NCI-H748 treated with DMSO at 0.1 percent for 48 hours (cell line): ENCODE measurements at regions not wholly inside any gene's neighbourhood (a gene's known extent, or its start where the extent isn't known, plus 50 kb on each side); places are given as distances from the start of the nearest gene placed in this dataset.

Source experiments
- DNase-seq: peaks from one replicate; lab custom pipeline; 2025; lab: John Stamatoyannopoulos, UW

DNA sequence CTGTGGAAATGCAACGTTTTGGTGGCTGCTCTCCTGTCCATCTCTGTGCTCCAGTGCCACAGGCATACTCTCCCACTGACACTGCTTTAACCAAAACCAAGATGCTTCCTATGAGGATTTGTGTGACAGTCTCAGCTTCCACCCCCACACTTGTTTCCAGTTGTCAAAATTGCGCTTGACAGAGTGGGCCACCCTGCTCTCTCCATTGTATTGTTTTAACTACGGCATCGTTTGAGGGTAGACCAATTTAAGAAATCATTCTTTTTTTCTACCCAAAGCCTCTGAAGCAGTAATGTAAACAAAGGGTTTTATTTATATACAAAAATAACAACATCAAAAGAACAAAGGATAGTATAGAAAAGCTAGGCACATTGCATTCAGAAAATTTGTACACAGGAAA, 178.0 kb downstream of the INHBA start:
- no peak for DNase-seq

DNA sequence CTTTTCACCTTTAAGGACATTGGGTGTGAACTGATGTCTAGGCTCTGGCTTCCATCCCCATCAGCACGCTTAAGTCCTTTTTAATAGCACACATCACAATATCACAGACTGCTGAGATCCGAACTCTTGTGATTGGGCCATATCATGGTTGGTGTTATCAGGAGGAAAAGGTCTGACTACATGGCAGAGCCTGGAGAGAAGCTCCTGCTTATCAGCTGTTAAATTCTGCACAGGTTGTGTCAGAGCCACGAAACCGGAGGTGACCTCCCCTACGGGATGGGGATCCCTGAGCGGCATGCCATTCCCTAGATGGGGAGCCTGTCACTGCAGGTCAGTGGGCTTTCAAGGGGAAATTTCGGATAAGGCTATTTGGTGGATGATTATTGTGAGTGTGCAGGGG, 182.4 kb downstream of the INHBA start:
- no peak for DNase-seq

DNA sequence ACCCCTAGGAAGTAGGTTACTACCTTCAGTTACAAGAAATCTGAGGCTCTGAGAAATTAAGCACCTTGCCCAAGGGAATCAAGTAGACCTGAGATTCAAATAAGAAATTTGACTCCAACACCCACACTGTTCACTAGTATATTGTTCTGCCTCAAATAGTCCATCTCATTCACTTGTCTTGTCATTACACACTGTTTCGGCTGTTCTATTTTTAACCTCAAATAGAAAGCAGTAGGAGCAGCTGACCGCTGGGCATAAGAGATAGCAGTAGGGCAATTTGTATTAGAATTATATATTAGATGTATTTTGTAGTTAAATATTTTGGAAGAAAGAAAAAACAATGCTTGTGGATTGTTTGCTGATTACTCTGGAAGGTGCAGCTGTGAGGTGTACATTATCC, 185.1 kb downstream of the INHBA start:
- no peak for DNase-seq

DNA sequence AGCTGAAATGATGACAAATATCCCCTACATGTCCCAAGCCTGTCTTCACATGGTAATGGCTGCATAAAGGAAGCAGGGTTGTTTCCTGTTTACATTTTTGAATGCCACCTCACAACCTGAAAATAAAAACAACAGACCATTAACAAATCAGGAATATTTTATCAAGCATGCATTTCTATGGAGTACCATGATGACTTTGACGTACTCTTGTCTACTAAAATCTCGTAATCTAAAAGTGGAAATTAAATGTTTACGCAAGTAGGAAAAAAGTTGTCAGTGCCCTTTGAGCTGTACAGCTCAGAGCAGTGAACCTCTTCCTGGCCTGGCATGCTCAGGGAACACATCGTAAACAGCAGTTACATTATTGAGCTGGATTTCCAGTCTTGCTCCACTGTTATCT, 194.1 kb downstream of the INHBA start:
- no peak for DNase-seq

DNA sequence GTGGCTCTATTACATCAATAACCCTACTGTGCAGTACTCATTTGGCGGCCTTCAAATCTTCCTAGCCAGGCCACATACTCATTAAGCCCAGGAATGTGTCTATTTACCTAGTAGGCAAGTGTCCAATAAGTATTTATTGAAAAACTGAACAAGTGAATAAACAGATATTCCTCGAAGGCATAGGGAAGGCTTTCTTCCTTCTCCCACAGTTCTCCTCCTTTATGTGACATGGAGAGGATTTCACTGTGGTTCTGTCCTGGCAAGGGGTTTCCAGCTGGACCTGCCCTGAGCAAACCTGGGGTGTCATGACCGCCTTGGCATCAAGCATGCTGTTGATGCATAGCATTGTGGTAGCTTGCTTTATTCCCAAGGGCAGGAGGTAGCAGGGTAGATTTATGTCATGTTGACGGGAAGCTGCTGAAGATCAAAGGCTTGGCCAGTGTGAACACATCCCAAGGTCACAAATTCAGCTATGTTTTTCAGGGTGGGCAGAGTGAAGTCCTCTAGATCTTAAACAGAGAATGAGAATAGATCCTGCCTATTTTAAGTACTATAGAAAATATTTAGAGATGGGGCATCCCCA, 195.1 kb downstream of the INHBA start:
- no peak for DNase-seq

DNA sequence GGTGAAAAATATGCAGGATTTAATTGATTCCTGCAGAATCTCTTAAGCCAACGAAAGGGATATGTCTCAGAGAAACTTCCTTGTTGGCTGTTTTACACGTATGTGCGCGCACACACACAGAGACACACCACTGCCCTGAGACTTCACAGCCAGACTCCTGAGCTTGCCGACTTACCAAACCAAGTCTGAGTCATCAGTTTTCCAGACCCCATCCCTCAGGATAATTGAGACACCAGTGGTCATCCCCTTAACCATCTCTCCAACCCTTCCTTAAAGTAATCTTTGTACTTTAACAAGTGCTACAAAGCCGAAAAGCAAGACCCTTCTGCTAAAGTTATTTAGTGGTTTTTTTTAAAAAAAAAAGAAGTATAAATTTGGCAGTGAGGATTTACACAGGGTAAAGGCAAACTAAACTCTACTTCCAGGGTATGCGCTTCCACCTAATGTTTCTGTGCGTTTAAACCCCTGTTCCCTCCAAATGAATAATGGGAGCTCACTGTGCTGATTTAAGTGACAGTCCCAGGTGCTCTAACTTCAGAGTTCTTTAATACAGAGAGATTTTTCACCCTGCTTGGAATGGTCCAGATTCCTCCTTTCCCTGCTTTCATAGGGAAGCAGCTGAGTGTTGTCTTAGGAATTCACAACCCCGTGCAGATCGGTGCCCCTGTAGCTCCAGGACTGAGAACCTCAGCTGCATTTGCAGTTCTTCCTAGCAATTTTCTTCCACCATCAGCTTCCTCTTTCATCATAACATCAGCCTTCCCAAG, 198.5 kb downstream of the INHBA start:
- no peak for DNase-seq

GRCh38 chr7:41503438-41503837, 199.5 kb downstream of the INHBA start:
- DNase-seq, result no peak

DNA sequence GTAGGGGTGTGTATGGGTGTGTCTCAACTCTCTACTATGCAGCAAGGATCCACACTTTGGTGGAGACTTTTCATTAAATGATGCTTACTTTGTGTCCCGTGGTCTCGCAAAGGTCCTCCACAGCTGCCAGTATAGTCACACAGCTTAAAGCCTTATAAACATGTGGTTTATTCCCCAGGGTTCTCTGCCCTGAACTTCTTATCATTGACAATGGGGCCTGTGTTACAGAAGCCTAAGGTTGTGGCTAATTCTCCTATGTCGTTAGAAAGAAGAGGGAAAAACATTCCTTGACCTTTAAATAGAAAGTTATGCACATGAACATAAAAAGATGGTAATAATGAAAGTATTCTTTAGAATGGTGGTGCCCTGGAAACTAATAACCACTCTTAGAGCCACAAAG, 201.4 kb downstream of the INHBA start:
- DNase-seq, result no peak

DNA sequence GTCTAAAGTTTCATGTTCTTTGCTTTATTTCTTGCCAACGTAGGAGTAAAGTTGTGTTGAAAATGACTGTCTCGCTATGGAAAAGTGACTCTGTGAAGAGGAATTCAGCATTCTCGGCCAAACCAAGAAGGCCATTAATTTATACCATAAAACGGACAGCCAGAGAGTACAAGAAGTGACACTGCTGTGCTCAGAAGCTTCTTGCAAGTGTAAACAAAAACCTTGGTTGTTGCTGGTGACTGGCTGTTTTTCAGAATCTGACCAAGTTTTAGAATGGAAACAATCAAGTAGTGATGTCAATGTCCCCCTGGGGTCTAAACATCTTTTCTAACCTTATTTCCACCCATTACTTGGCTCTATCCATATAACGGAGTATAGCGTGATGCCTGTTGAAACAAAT, 201.9 kb downstream of the INHBA start:
- DNase-seq, result no peak

- no peak for DNase-seq
Observed at GRCh38 chr7:41492603-41493002, 210.3 kb downstream of the INHBA start.

DNA sequence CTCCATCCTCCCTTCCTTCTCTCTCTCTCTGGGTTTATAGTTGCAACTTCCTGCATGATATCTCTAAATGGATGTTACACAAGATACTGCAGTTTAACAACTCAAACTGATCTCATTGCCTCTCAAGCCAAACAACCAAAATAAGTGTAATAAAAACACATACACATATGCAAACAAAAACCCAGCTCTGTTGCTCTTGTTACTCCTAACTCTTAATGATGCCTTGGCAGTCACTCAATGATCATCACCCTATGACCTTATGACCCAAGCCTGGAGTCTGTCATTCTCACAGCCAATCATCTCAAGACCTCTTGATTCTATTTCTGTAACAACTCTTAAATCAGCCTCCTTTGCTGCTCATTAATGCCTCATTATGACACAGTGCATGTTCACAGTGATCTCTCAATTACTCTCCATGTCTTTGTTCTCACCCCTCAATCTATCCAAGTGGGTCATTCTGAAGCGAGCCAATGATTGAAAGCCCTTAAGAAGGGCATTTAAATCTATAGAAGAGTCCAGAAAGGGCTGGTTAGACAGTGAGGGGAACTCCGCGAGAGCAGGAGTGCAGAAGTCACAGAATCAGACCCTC, 210.9 kb downstream of the INHBA start:
- DNase-seq, result no peak

- DNase-seq, result no peak
Observed at GRCh38 chr7:41491308-41491707, 211.6 kb downstream of the INHBA start.

- DNase-seq, result no peak
Observed at GRCh38 chr7:41489885-41490284, 213.0 kb downstream of the INHBA start.

GRCh38 chr7:41487229-41487940, 215.5 kb downstream of the INHBA start:
- no peak for DNase-seq

GRCh38 chr7:41481353-41481752, 221.5 kb downstream of the INHBA start:
- DNase-seq, result no peak

DNA sequence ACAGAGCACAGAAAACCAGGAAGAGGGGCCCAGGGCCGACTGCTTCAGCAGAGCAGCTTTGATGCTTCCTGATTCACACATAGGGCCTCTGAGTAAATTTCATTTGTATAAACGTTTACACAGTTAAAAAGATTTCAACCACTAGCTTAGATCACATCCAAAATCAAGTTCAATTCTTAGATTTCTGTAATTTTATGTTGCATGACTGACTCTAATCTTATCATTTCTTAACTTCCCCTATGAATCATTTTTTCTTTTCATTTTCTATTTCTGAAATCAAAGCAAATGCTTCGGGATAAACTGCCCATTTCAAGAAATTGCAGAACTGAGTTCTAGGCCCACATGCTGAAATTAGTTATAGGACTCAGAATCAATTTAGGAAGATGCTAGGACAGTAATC, 224.7 kb downstream of the INHBA start:
- DNase-seq, result no peak

DNA sequence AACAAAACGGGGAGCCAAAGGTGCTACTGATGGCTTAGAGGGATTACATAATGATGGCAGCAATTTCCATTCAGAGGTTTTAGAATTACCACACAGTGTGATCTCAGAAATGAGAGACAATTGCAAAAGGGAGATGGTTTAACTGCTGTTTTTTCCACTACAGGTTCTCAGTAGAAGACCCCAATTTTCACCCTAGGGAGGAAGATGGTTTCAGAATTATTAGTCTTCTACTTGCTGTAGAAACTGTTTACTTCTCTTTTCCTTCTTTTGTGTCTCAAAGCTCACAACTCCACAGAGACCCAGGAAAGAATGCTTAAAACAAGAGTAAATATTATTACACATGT, 226.5 kb downstream of the INHBA start:
- DNase-seq, result no peak

DNA sequence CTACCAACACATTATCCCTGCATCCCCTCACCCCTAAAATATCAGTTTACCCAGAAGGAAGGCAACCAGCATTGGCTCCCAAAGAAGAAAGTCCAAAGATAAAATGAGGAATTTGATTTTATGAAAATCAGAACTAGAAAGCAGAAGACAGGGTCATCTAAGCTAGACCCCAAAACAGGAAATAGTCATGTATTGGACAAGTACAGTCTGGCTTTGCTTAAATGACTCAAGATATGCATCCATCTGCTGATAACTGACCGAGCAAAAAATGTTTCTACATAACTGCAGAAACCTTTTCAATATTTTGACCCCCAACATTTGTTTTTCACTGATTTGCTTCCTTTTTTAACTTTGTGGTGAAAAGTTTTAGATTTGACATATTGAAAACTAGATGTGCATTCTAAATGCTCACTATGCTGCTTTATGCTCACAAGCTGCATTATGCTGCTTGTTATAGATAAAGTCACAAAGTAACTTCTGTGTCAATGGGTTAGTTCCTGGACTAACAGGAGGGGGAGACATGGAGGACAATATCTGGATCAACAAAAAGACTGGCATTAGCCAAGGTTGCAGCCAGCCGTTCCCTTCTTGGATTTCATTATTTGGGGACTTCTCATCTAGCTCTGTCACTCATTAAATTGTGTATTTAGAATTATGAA, 227.0 kb downstream of the INHBA start:
- DNase-seq, result no peak

- DNase-seq, result no peak
Observed at GRCh38 chr7:41472427-41473125, 230.3 kb downstream of the INHBA start.

GRCh38 chr7:41470081-41470480, 232.8 kb downstream of the INHBA start:
- no peak for DNase-seq

DNA sequence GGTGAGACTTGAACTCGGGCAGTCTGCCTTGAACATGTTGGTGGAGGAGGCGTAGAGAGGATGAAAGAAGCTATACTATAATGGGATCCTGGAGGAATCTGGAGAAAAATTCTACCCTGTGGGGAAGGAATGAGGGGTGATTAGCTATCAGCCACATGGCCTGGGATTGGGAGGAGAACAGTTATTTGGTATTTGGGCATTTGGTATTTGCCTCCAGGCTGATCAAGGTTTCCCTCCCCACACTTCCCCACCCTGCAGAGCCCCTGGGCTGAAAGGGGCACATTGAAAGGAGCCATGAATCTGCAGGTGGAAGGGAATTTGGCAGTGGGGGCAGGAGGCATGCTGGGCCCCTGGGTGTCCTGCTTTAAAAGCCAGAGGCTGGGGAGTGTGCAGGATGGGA, 235.3 kb downstream of the INHBA start:
- DNase-seq, result no peak
